IMR-90 (cell line): ENCODE measurements at regions not wholly inside any gene's neighbourhood (a gene's known extent, or its start where the extent isn't known, plus 50 kb on each side); places are given as distances from the start of the nearest gene placed in this dataset.

Experiments used
- ATAC-seq: fragments of 200-7000 bp; cut with Tn5 transposase; 2 replicates; pipeline ENCODE4 v1.9.1; 2020; ENCODE audit warnings: low read depth, mild to moderate bottlenecking, moderate library complexity
- BruUV-seq: library from RNA; stranded (reverse); fragments of 400-500 nt; replicated peaks from 2 replicates; lab custom pipeline; 2021; lab: Mats Ljungman, UMichigan
- CTCF ChIA-PET: fragments of 300-600 bp; formaldehyde crosslinking; extraction: SDS; loops from one replicate; lab custom pipeline; 2021; ENCODE audit warnings: antibody characterized with exemption; lab: Yijun Ruan, JAX
- POLR2A ChIA-PET: fragments of 300-600 bp; sonication (Branson Sonifier 250); formaldehyde crosslinking; loops from one replicate; lab custom pipeline; 2022; ENCODE audit warnings: antibody characterized with exemption; ENCODE audit not compliant: unreplicated experiment; lab: Charles Lee
- DNase-seq: peaks from one replicate; pipeline ENCODE4 v3.0.0; 2013
- H2AFZ ChIP-seq: replicated peaks from 2 replicates; pipeline ENCODE3; 2013; ENCODE audit warnings: low read length, mild to moderate bottlenecking; ENCODE audit not compliant: poor library complexity
- H2AK5ac ChIP-seq: 2 replicates; pipeline ENCODE4 v1.6.1; 2013; ENCODE audit warnings: low read depth, low read length, inconsistent platforms
- H2AK9ac ChIP-seq: replicated peaks from 2 replicates; pipeline ENCODE3; 2013; ENCODE audit warnings: mild to moderate bottlenecking, low read depth, low read length, moderate library complexity; ENCODE audit not compliant: poor library complexity
- H2BK120ac ChIP-seq: 2 replicates; pipeline ENCODE4 v1.6.1; 2013; ENCODE audit warnings: low read depth, low read length, inconsistent platforms
- H2BK15ac ChIP-seq: 3 replicates; pipeline ENCODE4 v1.6.1; 2013; ENCODE audit warnings: low read depth, low read length, inconsistent platforms
- H2BK20ac ChIP-seq: 2 replicates; pipeline ENCODE4 v1.6.1; 2013; ENCODE audit warnings: low read depth, mild to moderate bottlenecking, inconsistent platforms, low read length, moderate library complexity
- H2BK5ac ChIP-seq: 2 replicates; pipeline ENCODE4 v1.6.1; 2013; ENCODE audit warnings: mild to moderate bottlenecking, low read depth, low read length, inconsistent platforms; ENCODE audit not compliant: poor library complexity, severe bottlenecking
- H3K14ac ChIP-seq: replicated peaks from 2 replicates; pipeline ENCODE4 v1.6.1; 2013; ENCODE audit warnings: low read depth, low read length, inconsistent platforms
- H3K18ac ChIP-seq: 2 replicates; pipeline ENCODE4 v1.6.1; 2013; ENCODE audit warnings: low read depth, low read length, control low read depth
- H3K23ac ChIP-seq: 2 replicates; pipeline ENCODE4 v1.6.1; 2013; ENCODE audit warnings: low read depth, low read length, inconsistent platforms
- H3K27ac ChIP-seq: 2 replicates; pipeline ENCODE4 v1.5.1; 2013; ENCODE audit warnings: mild to moderate bottlenecking, control low read depth, low read length; ENCODE audit not compliant: insufficient read depth
- H3K27me3 ChIP-seq: 2 replicates; pipeline ENCODE4 v1.6.1; 2013; ENCODE audit warnings: low read length; ENCODE audit not compliant: control insufficient read depth, insufficient read depth
- H3K36me3 ChIP-seq: 2 replicates; pipeline ENCODE4 v1.6.1; 2013; ENCODE audit warnings: low read length, mixed read lengths; ENCODE audit not compliant: control insufficient read depth, insufficient read depth
- H3K4ac ChIP-seq: 2 replicates; pipeline ENCODE4 v1.6.1; 2013; ENCODE audit warnings: low read depth, low read length, inconsistent platforms
- H3K4me1 ChIP-seq: 2 replicates; pipeline ENCODE4 v1.6.1; 2013; ENCODE audit warnings: low read length, mixed read lengths; ENCODE audit not compliant: control insufficient read depth, insufficient read depth
- H3K4me2 ChIP-seq: 2 replicates; pipeline ENCODE4 v1.6.1; 2013; ENCODE audit warnings: low read depth, mild to moderate bottlenecking, control low read depth, low read length, moderate library complexity
- H3K4me3 ChIP-seq: 2 replicates; pipeline ENCODE4 v1.5.1; 2013; ENCODE audit warnings: low read depth, mild to moderate bottlenecking, control low read depth, low read length, moderate library complexity; ENCODE audit not compliant: insufficient read depth
- H3K56ac ChIP-seq: 2 replicates; pipeline ENCODE4 v1.6.1; 2013; ENCODE audit warnings: low read length, inconsistent platforms; ENCODE audit not compliant: insufficient read depth; ENCODE audit errors: extremely low read depth
- H3K79me1 ChIP-seq, 2 experiments: 2 replicates each; pipeline ENCODE4 v1.6.1; 2013; ENCODE audit warnings: low read length in 2 of 2, inconsistent platforms in 1 of 2, low read depth in 1 of 2
- H3K9ac ChIP-seq: 2 replicates; pipeline ENCODE4 v1.6.1; 2013; ENCODE audit warnings: low read depth, low read length, control low read depth
- H3K9me1 ChIP-seq: 2 replicates; pipeline ENCODE4 v1.6.1; 2013; ENCODE audit warnings: low read length, inconsistent platforms; ENCODE audit not compliant: insufficient read depth
- H3K9me3 ChIP-seq: 2 replicates; pipeline ENCODE4 v1.6.1; 2013; ENCODE audit warnings: low read length; ENCODE audit not compliant: control insufficient read depth, insufficient read depth
- H4K20me1 ChIP-seq: 2 replicates; pipeline ENCODE4 v1.6.1; 2013; ENCODE audit warnings: low read length, inconsistent platforms; ENCODE audit not compliant: insufficient read depth
- H4K5ac ChIP-seq: 2 replicates; pipeline ENCODE4 v1.6.1; 2013; ENCODE audit warnings: mild to moderate bottlenecking, low read depth, low read length, control low read depth
- H4K8ac ChIP-seq, 2 experiments: 2 replicates each; pipeline ENCODE4 v1.6.1; 2013; ENCODE audit warnings: low read depth in 2 of 2, low read length in 2 of 2, control low read depth in 1 of 2, inconsistent platforms in 1 of 2
- H4K91ac ChIP-seq: 2 replicates; pipeline ENCODE4 v1.6.1; 2013; ENCODE audit warnings: low read depth, low read length, inconsistent platforms; ENCODE audit not compliant: insufficient read depth
- CEBPB ChIP-seq: IDR thresholded peaks from 2 replicates; pipeline ENCODE4 v1.6.1; 2012; ENCODE audit warnings: low read depth, low read length, improper control_type of control experiment
- USF2 ChIP-seq: fragments of 150-350 bp; IDR thresholded peaks from 2 replicates; pipeline ENCODE4 v1.6.1; 2017; ENCODE audit warnings: mild to moderate bottlenecking, antibody characterized with exemption, low read length, low read depth
- WGBS, 2 experiments: methylation state at CpG; one replicate each; pipeline versions ENCODE4 v1.1.5 to v1.1.7; 2013; ENCODE audit warnings: missing lambda C conversion rate in 2 of 2; ENCODE audit not compliant: insufficient read length in 1 of 2; ENCODE audit errors: extremely low coverage in 2 of 2; 5-methylcytosine and 5-hydroxymethylcytosine counted together
- dilution Hi-C: fragments of 300-500 bp; cut with HindIII; formaldehyde crosslinking; loops from one replicate; pipeline ENCODE4 v1.14.3; 2018; ENCODE audit warnings: low sequenced_read_pairs; ENCODE audit not compliant: unreplicated experiment
- in situ Hi-C: fragments of 300-500 bp; cut with MboI; formaldehyde crosslinking; loops from 3 replicates; pipeline ENCODE4 v1.14.3; 2019; ENCODE audit warnings: low sequenced_read_pairs, inconsistent platforms, mixed read lengths
- intact Hi-C: fragments of 100-400 bp; cut with micrococcal nuclease; formaldehyde crosslinking; loops from 2 replicates; pipeline ENCODE4 v1.10.0; 2022

GRCh38 chr4:185872747-185873380 lies 60.9 kb upstream of the SORBS2 start:
- in situ Hi-C loops (no loop called here), intact Hi-C loops (no loop called here), dilution Hi-C loops (no loop called here)
- Histone ChIP-seq H4K8ac (no peak overlapping the region), H2BK15ac (no peak overlapping the region), H4K5ac (no peak overlapping the region), H2AFZ (no peak overlapping the region), H3K4me1 (no peaks in the 10 kb centered on the region), H3K23ac (no peak overlapping the region), H3K4me3 (no peak overlapping the region), H3K18ac (no peak overlapping the region; the same call in 1 of the 2 replicates), H4K20me1 (no peaks in the 10 kb centered on the region), H2BK120ac (no peak overlapping the region), H3K27ac (no peak overlapping the region), H2AK5ac (no peak overlapping the region), H3K14ac (no peak overlapping the region), H3K56ac (no peak overlapping the region), H2BK5ac (no peak overlapping the region), H3K36me3 (no peaks in the 10 kb centered on the region), H2BK20ac (no peak overlapping the region), H3K9me3 (no peaks in the 10 kb centered on the region), H3K79me1 (no peaks in the 10 kb centered on the region), H3K4ac (no peak overlapping the region), H3K27me3 (peaks cover 14% of the 10 kb centered on the region), H4K91ac (no peak overlapping the region), H2AK9ac (no peak overlapping the region), H3K9me1 (no peaks in the 10 kb centered on the region), H3K4me2 (no peak overlapping the region; the same call in 1 of the 2 replicates), H3K9ac (no peak overlapping the region)
- BruUV-seq = no TSS peak
- no CpG with 5 or more reads among the region's 7 CpGs for WGBS, 2 experiments
- DNase-seq = peak; percentile 12
- ChIA-PET CTCF (no interaction called here), POLR2A (no interaction called here)
- TF ChIP-seq CEBPB = peak; percentile 38; the same call in 1 of the 2 replicates
- TF ChIP-seq USF2 = no peak
- no peak for ATAC-seq
